Trophoblast cell (in vitro differentiated cells and primary cell): ENCODE measurements at regions not wholly inside any gene's neighbourhood (a gene's known extent, or its start where the extent isn't known, plus 50 kb on each side); places are given as distances from the start of the nearest gene placed in this dataset.

Source experiments
- DNase-seq, 2 donors: peaks; one replicate each; pipeline ENCODE4 v3.0.0-alpha.2; 2016
- H2AFZ ChIP-seq: 2 replicates; pipeline ENCODE4 v1.6.1; 2013; ENCODE audit warnings: low read length, moderate library complexity, mild to moderate bottlenecking; ENCODE audit not compliant: insufficient read depth, poor library complexity
- H2AK5ac ChIP-seq: 2 replicates; pipeline ENCODE4 v1.6.1; 2013; ENCODE audit warnings: mild to moderate bottlenecking, low read length
- H2BK120ac ChIP-seq: 2 replicates; pipeline ENCODE4 v1.6.1; 2013; ENCODE audit warnings: low read length, mild to moderate bottlenecking, moderate library complexity; ENCODE audit not compliant: insufficient read depth, poor library complexity
- H2BK12ac ChIP-seq: 2 replicates; pipeline ENCODE4 v1.6.1; 2013; ENCODE audit warnings: mild to moderate bottlenecking, low read length, moderate library complexity
- H2BK5ac ChIP-seq: 2 replicates; pipeline ENCODE4 v1.6.1; 2013; ENCODE audit warnings: low read length, low read depth, moderate library complexity, mild to moderate bottlenecking; ENCODE audit not compliant: poor library complexity
- H3K14ac ChIP-seq: 2 replicates; pipeline ENCODE4 v1.6.1; 2013; ENCODE audit warnings: mild to moderate bottlenecking, low read length
- H3K18ac ChIP-seq: 2 replicates; pipeline ENCODE4 v1.6.1; 2013; ENCODE audit warnings: mild to moderate bottlenecking, low read length
- H3K23ac ChIP-seq: 2 replicates; pipeline ENCODE4 v1.6.1; 2013; ENCODE audit warnings: low read length
- H3K27ac ChIP-seq: 2 replicates; pipeline ENCODE4 v1.5.1; 2013; ENCODE audit warnings: low read depth, mild to moderate bottlenecking, inconsistent platforms, low read length, moderate library complexity
- H3K27me3 ChIP-seq: 2 replicates; pipeline ENCODE4 v1.6.1; 2013; ENCODE audit warnings: inconsistent platforms, mild to moderate bottlenecking, low read length, moderate library complexity; ENCODE audit not compliant: insufficient read depth
- H3K36me3 ChIP-seq, 2 experiments: 1 replicate in 1 of 2; 2 replicates in 1 of 2; pipeline ENCODE4 v1.6.1; 2013; ENCODE audit warnings: low read length in 2 of 2, mild to moderate bottlenecking in 2 of 2, moderate library complexity in 1 of 2; ENCODE audit not compliant: insufficient read depth in 2 of 2, control insufficient read depth in 1 of 2
- H3K4ac ChIP-seq: 2 replicates; pipeline ENCODE4 v1.6.1; 2013; ENCODE audit warnings: low read depth, mild to moderate bottlenecking, low read length, moderate library complexity
- H3K4me1 ChIP-seq, 2 experiments: 1 replicate in 1 of 2; 2 replicates in 1 of 2; pipeline ENCODE4 v1.6.1; 2013; ENCODE audit warnings: low read length in 2 of 2, mild to moderate bottlenecking in 2 of 2, moderate library complexity in 1 of 2; ENCODE audit not compliant: insufficient read depth in 2 of 2, control insufficient read depth in 1 of 2
- H3K4me2 ChIP-seq: 2 replicates; pipeline ENCODE4 v1.6.1; 2013; ENCODE audit warnings: inconsistent platforms, mild to moderate bottlenecking, low read length, moderate library complexity
- H3K4me3 ChIP-seq: 2 replicates; pipeline ENCODE4 v1.5.1; 2013; ENCODE audit warnings: mild to moderate bottlenecking, low read depth, low read length, inconsistent platforms
- H3K79me1 ChIP-seq: one replicate; pipeline ENCODE4 v1.6.1; 2013; ENCODE audit warnings: low read length
- H3K79me2 ChIP-seq: 2 replicates; pipeline ENCODE4 v1.6.1; 2013; ENCODE audit warnings: low read length, mild to moderate bottlenecking; ENCODE audit not compliant: control insufficient read depth, insufficient read depth, poor library complexity
- H3K9ac ChIP-seq: 2 replicates; pipeline ENCODE4 v1.6.1; 2013; ENCODE audit warnings: mild to moderate bottlenecking, low read length
- H3K9me3 ChIP-seq: 2 replicates; pipeline ENCODE4 v1.6.1; 2013; ENCODE audit warnings: low read depth, mild to moderate bottlenecking, control low read depth, inconsistent platforms, low read length; ENCODE audit not compliant: insufficient read depth
- H4K12ac ChIP-seq: 2 replicates; pipeline ENCODE4 v1.6.1; 2013; ENCODE audit warnings: low read depth, mild to moderate bottlenecking, low read length, moderate library complexity
- H4K8ac ChIP-seq: 2 replicates; pipeline ENCODE4 v1.6.1; 2013; ENCODE audit warnings: low read depth, mild to moderate bottlenecking, low read length, moderate library complexity
- H4K91ac ChIP-seq: one replicate; pipeline ENCODE4 v1.6.1; 2013; ENCODE audit warnings: low read depth, mild to moderate bottlenecking, low read length, moderate library complexity
- WGBS: extraction: QIAGEN DNeasy Blood & Tissue Kit; methylation state at CpG from one replicate; pipeline ENCODE4 v1.1.7; 2013; ENCODE audit warnings: missing lambda C conversion rate; ENCODE audit not compliant: insufficient read length, insufficient coverage; ENCODE audit errors: extremely low coverage; 5-methylcytosine and 5-hydroxymethylcytosine counted together

DNA sequence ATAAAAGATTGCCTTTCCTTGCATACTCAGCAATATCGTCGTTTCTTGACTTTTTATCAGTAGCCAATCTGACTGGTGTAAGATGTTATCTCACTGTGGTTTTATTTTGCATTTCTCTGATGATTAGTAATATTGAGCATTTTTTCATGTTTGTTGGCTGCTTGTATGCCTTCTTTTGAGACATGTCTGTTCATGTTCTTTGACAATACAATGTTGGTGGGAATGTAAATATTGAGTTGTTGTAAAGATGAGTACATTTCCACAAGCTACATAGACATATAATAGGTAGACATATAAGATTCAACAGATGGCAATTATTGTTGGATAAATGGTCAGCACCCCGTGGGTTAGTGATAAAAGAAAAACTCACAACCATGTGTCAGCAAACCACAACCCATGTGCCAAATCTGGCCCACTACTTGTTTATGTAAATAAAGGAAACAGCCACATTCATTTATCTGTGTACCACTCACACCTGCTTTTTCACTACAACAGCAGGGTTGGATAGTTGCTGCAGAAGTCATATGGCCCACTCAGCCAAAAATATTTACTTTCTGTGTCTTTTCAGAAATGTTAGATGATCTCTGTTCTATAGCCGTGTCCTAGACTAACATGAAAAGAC, 153.1 kb upstream of the VCX start:
- H3K18ac ChIP-seq, result no peak overlapping the region
- no peaks in the 10 kb centered on the region for H3K9me3 ChIP-seq
- H3K4me2 ChIP-seq, result no peak overlapping the region
- no peak overlapping the region for H3K9ac ChIP-seq
- no peak overlapping the region for H3K23ac ChIP-seq
- H3K79me2 ChIP-seq, result no peaks in the 10 kb centered on the region
- H2BK120ac ChIP-seq, result no peak overlapping the region
- H3K36me3 ChIP-seq, result no peaks in the 10 kb centered on the region
- no peak overlapping the region for H2AFZ ChIP-seq
- no peak overlapping the region for H4K91ac ChIP-seq
- WGBS, result no CpG with 5 or more reads among the region's 4 CpGs
- H2AK5ac ChIP-seq, result no peak overlapping the region
- no peaks in the 10 kb centered on the region for H3K4me1 ChIP-seq
- H3K27me3 ChIP-seq, result no peaks in the 10 kb centered on the region
- H2BK12ac ChIP-seq, result no peak overlapping the region
- no peak overlapping the region for H2BK5ac ChIP-seq
- DNase-seq, result no peak
- H3K27ac ChIP-seq, result no peak overlapping the region
- H4K12ac ChIP-seq, result no peak overlapping the region
- H3K14ac ChIP-seq, result no peak overlapping the region
- no peak overlapping the region for H3K4ac ChIP-seq
- no peak overlapping the region for H3K4me3 ChIP-seq
- no peaks in the 10 kb centered on the region for H3K79me1 ChIP-seq
- H4K8ac ChIP-seq, result no peak overlapping the region

DNA sequence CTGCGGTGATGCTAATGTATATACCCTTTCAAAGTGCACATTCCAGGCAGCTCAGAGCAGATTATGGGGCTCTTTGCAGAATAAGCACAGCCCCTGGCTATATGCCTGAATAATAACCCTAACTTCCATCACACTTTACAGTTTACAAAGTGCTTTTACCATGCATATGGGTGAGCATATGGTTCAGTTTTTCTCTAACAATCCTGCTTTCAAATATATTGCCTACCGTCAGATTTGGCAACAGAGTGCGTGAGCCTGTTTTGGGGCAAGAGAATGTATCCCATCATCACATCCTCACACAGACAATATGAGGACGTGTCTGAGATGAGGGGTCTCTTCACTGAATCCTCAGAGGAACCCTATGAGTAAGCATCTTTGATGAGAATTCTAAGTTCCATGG, 162.8 kb upstream of the VCX start:
- WGBS, result no CpG with 5 or more reads among the region's 4 CpGs
- H3K4ac ChIP-seq, result no peak overlapping the region
- H3K9me3 ChIP-seq, result no peaks in the 10 kb centered on the region
- H2AK5ac ChIP-seq, result no peak overlapping the region
- H3K4me1 ChIP-seq, result no peaks in the 10 kb centered on the region
- no peak overlapping the region for H4K91ac ChIP-seq
- no peak overlapping the region for H3K23ac ChIP-seq
- no peak overlapping the region for H3K4me3 ChIP-seq
- H2AFZ ChIP-seq, result no peak overlapping the region
- no peaks in the 10 kb centered on the region for H3K27me3 ChIP-seq
- no peak overlapping the region for H2BK12ac ChIP-seq
- DNase-seq, result no peak
- no peak overlapping the region for H3K14ac ChIP-seq
- no peak overlapping the region for H2BK5ac ChIP-seq
- no peak overlapping the region for H3K18ac ChIP-seq
- H3K79me2 ChIP-seq, result no peaks in the 10 kb centered on the region
- H3K9ac ChIP-seq, result no peak overlapping the region
- H3K27ac ChIP-seq, result no peak overlapping the region
- H4K8ac ChIP-seq, result no peak overlapping the region
- no peak overlapping the region for H4K12ac ChIP-seq
- H3K79me1 ChIP-seq, result no peaks in the 10 kb centered on the region
- H2BK120ac ChIP-seq, result no peak overlapping the region
- no peak overlapping the region for H3K4me2 ChIP-seq
- no peaks in the 10 kb centered on the region for H3K36me3 ChIP-seq

DNA sequence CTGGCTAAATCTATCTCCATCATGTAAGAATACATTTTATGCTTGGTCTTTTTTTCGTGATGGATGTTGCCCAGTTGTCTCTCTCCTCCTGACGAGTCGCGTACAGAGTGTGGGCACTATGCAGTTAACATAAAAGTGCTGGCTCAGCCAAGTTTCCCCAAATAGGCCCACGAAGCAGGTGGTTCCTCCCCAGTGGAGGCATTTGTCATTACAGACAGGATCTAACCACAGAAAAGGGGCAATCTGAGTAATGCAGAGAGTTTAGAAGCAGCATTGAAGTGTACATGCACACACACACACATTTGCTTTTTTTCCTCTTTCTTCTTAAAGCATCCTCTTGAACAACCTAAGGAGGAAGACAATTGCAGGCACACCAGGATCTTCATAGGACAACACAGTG, 188.7 kb upstream of the VCX start:
- Histone ChIP-seq H3K27ac (no peak overlapping the region), H2BK5ac (no peak overlapping the region)
- no CpG with 5 or more reads among the region's 5 CpGs for WGBS

DNA sequence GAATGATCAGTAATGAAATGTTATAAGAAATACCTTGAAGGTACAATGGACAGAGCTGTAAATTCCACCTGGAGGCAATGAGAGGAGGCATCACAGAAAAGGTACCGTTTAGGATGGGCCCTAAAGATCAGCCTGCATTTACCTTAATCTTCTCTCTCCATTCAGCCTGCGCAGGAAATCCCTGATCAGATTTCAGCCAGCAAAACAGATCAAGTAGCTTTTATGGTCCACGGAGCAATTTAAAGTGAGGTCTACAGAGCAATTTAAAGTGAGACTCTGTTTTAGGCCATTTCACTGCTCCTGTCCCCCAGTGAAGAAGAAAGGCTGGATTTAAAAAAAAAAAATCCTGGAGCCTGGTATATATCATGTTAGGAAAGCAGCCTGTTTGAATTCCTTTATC, 195.1 kb upstream of the VCX start:
- H3K36me3 ChIP-seq, result no peaks in the 10 kb centered on the region
- DNase-seq, result no peak
- no peak overlapping the region for H4K8ac ChIP-seq
- no peak overlapping the region for H2AK5ac ChIP-seq
- H4K91ac ChIP-seq, result no peak overlapping the region
- no peak overlapping the region for H3K23ac ChIP-seq
- no peak overlapping the region for H3K27ac ChIP-seq
- H2AFZ ChIP-seq, result no peak overlapping the region
- H2BK120ac ChIP-seq, result no peak overlapping the region
- no peaks in the 10 kb centered on the region for H3K79me2 ChIP-seq
- H2BK5ac ChIP-seq, result no peak overlapping the region
- no peak overlapping the region for H3K4me3 ChIP-seq
- H4K12ac ChIP-seq, result no peak overlapping the region
- no peaks in the 10 kb centered on the region for H3K79me1 ChIP-seq
- H3K14ac ChIP-seq, result no peak overlapping the region
- no peaks in the 10 kb centered on the region for H3K9me3 ChIP-seq
- no CpG with 5 or more reads among the region's 3 CpGs for WGBS
- no peaks in the 10 kb centered on the region for H3K27me3 ChIP-seq
- H3K4ac ChIP-seq, result no peak overlapping the region
- no peaks in the 10 kb centered on the region for H3K4me1 ChIP-seq
- H3K18ac ChIP-seq, result no peak overlapping the region
- no peak overlapping the region for H3K9ac ChIP-seq
- H2BK12ac ChIP-seq, result no peak overlapping the region
- H3K4me2 ChIP-seq, result no peak overlapping the region

More for the DNA sequence above, 188.7 kb upstream of the VCX start:
- Histone ChIP-seq H2BK120ac (no peak overlapping the region), H3K9me3 (no peaks in the 10 kb centered on the region), H3K4ac (no peak overlapping the region), H2BK12ac (no peak overlapping the region), H2AK5ac (no peak overlapping the region), H4K12ac (no peak overlapping the region), H3K27me3 (no peaks in the 10 kb centered on the region), H4K8ac (no peak overlapping the region), H3K14ac (no peak overlapping the region), H3K79me2 (no peaks in the 10 kb centered on the region), H4K91ac (no peak overlapping the region), H3K36me3 (no peaks in the 10 kb centered on the region), H3K9ac (no peak overlapping the region), H3K4me2 (no peak overlapping the region), H3K4me3 (no peak overlapping the region), H3K79me1 (no peaks in the 10 kb centered on the region), H3K4me1 (no peaks in the 10 kb centered on the region), H2AFZ (no peak overlapping the region), H3K23ac (no peak overlapping the region), H3K18ac (no peak overlapping the region)
- no peak for DNase-seq
